HUDEP-2 (cell line): ENCODE measurements at regions not wholly inside any gene's neighbourhood (a gene's known extent, or its start where the extent isn't known, plus 50 kb on each side); places are given as distances from the start of the nearest gene placed in this dataset.
"Not testable (repeated sequence)": the region's sequence is repeated elsewhere in the genome, so short reads cannot be mapped to it uniquely, and the experiment has no call there.

ENCODE experiments used
- DNase-seq, 76 experiments: peaks; one replicate each; lab custom pipeline; 2025; ENCODE audit not compliant: unreplicated experiment in 76 of 76; lab: John Stamatoyannopoulos, UW

DNA sequence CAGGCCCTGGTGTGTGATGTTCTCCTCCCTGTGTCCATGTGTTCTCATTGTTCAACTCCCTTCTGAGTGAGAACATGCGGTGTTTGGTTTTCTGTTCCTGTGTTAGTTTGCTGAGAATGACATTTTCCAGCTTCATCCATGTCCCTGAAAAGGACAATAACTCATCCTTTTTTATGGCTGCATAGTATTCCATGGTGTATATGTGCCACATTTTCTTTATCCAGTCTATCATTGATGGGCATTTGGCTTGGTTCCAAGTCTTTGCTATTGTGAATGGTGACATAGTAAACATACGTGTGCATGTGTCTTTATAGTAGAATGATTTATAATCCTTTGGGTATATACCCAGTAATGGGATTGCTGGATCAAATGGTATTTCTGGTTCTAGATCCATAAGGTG is 964.6 kb upstream of the CITED2 start:
- DNase-seq = not testable (repeated sequence)

DNA sequence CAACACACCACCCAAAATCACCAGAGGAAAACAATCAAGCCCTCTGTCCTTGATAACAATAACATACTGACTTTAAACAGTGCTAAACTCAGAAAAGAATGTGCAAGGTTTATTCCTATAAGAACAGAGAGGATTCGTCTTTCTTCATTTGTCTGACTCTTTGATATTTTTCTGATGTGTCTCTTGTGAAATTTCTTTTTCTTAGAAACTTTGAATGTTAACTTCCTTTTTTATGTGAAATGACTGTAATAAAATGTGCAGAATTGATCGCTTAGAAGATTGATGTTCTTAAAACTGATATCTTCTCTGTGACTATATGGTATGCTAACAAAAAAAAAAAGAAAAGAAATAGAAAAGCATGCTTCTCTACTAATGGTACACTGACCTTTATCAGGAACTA is 947.4 kb upstream of the CITED2 start:
- no peak for DNase-seq

DNA sequence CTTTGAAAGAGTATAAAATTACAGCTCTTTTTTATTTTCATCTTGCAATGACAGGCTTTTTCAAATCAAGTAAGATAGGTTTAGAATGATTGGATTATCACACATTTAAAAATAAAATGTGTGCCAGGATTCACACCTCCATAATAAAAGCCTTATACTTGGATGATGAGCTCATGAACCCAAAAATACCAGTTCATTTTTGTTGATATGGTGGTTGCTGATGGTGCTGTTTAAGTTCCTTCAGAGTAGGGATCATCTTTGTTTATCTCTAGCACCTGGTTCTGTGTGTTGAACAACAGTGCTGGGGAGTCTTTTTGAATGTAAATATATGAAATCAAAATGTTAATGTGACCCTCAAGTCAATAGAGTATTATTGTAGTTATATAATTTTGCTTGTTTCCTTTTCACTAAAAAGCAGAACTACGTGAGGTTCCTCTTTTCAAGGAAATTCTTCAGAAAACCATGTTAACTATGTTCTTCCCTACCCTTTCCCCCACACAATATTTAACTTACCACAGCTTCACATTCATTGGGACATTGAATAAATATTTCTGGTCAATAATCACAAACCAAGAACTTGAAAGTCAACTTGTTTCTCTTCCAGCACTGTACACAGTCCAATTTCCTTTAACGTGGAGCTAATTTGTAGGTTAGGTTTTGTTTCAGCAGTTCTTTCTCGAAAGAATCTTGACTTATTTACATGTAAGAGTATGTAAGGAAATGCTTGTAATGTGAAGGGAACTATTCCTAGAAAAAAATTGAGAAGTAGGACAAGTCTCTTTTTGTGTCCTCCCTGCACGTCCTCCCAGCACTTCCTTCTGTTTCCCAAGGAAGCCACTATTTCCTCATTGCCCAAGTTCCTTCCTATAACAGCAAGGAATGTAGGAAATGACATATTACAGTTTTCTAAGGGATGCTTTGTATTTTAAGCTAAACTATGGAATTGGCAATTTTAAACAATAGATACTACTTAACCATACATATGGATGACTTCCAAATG is 945.9 kb upstream of the CITED2 start:
- no peak for DNase-seq

DNA sequence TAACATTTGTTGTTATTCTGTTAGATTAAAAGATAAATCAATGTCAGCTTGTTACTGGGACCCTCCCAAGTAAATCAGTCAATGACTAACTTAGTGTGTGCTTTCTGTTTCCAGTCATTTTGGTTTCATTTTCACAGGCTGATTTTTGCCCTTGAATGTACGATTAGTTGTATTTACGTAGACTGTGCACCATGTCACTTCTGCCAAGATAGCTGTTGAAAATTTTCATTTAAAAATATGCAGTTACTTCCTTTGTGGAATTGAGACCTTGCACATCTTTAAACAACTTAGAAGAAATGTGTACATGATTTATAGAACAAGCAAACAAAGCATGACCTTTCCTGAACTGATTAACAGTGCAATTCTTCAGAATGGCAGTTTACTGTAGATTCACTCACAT is 944.8 kb upstream of the CITED2 start:
- DNase-seq = no peak

DNA sequence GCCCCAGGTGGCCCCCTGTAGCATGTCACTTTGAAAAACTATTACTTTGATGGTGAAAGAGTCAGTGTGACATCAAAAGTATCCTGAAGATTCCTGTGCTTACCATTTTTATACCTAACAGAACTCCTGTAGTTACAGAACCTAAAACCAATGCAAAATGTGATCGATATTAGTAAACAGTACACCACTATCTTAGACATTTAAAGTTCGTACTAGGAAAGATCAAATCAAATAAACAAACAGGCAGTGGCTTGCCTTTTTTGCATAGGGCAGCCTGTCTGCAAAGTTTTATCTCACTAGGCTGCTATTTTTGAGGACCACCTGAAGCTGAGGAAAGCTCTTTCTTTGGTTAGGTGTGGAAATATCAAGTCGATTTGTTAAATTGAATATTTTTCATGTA is 944.0 kb upstream of the CITED2 start:
- DNase-seq = no peak

DNA sequence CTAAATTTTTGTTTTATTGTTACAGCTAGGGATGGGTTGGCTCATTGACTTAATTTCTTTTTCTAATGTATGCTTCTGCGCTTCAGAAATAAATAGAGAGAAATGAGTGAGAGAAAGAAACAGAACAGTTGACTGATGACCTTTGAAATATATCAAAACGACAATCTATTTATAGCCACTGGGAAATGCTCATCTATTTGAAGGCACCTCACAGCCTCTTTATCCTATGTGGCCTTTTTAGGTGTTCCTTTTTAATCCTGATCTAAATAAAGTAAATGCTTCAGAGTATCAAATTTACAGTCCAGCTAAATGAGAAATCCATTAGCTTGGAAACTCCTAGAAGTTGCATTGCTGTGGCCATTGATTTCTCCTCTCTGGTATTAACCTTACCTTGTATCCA is 943.5 kb upstream of the CITED2 start:
- DNase-seq = no peak

DNA sequence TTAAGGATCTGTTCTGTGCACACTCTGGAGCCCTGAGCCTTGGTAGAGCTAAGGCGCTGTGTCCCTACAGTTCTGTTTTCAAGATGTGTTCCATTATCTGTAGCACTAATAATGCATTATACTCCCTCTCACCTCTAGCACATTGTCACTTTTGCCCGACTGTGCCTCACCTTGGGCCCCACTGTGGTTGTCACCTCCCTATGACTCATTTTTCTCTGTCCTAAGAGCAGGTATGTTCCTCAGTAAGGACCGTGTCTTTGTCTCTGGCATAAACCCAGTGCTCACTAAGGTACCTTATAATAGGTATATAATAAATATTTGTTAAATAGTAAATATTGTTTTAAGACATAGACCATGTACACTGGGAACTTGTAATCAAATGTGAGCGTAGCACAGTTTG is 942.5 kb upstream of the CITED2 start:
- no peak for DNase-seq

DNA sequence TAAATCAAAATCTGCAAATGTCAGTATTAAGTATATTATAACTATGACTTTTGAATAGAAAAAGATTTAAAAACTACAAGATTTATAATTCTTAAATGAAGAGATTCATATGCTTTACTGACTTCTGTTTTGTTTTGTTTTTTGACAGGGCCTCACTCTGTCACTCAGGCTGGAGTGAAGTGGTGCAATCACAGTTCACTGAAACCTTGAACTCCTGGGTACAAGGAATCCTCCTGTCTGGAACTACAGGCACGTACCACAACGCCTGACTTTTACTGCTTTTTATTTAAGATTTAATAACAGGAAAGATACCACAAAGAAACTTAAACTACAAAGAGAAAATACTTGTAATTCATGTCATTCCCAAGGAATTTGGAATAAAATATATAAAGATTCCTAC is 940.2 kb upstream of the CITED2 start:
- DNase-seq = no peak

DNA sequence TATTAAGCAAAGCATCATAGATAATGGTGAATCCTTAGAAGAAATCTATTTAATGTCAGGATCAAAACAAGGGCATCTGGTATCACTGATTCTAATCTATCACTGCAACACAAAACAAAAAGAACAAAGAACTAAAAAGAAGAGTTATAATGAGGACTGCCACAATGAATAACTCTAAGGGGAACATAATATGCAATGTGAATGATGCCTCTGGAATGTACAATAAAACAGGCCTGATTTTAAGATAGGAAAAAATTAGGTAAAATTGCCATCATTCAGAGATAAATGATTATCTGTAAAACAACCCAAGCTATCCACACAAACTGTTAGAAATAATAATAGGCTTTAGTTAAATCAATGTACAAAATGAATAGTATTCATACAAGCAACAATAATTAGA is 936.7 kb upstream of the CITED2 start:
- DNase-seq = no peak

DNA sequence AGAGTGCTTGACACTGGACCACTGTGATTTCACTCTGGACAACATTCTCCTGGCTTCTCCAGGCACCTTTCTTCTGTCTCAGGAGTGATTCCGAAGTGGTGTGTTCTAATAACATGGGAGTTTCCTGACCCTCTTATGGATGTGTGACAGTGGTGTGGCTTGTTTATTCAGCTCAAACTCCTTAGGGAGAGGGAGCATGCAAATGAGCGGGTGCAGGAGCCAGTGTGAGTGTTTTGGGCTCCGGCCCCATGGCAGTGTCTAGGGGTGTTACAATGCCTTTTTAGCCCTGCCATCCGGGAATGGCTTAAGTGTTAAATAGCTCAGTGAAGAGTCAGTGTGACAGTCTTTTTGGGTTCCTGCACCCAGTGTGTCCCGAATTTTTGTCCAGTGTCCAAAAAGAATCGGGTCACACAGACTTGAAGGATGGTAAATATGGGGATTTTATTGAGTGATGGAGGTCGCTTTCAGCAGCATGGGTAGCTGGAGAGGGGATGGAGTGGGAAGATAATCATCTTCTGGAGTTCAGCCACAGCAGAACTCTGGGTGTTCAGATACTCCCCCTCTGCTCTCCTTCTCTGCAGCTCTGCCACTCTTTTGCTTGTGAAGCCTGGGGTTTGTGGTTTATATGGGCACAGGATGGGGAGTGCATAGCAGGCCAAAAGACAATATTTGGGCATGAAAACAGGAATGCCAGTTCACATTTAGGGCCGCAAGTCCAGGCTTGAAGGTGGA is 928.9 kb upstream of the CITED2 start:
- no peak for DNase-seq

DNA sequence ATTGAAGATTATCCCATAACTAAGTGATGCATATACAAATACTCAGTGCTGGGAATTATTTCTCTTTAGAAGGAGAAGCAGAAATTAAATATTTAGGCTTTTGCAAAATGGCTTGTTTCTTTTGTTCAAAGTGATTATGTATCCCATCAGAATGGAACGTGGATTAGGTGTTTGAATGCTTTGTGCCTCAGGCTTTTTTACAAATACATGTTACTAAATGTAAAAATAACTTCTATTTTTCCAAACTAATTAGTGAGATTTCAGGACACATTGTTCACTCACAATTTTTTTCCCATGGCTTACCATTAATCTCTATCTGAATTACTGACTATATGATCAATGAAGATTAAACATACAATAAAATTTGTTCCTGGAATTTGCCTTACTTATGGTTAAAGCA is 925.9 kb upstream of the CITED2 start:
- no peak for DNase-seq

DNA sequence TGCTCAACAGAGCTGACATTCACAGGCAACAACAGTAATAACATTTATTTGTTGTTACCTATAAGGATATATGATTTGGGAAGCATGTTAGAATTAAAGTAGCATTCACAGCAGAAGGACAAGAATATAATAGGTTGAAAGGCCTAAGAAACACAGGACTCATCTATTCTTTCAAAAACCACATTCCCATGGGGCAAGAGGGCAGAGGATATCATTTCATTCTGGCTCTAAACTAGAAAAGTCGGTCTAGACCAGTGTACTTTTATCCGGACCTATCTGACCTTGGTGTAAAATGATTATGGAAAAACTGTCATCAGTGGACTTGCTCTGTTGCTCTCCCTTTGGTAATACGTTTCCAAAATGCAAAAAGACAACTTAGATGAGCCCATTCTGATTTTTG is 914.7 kb upstream of the CITED2 start:
- no peak for DNase-seq

DNA sequence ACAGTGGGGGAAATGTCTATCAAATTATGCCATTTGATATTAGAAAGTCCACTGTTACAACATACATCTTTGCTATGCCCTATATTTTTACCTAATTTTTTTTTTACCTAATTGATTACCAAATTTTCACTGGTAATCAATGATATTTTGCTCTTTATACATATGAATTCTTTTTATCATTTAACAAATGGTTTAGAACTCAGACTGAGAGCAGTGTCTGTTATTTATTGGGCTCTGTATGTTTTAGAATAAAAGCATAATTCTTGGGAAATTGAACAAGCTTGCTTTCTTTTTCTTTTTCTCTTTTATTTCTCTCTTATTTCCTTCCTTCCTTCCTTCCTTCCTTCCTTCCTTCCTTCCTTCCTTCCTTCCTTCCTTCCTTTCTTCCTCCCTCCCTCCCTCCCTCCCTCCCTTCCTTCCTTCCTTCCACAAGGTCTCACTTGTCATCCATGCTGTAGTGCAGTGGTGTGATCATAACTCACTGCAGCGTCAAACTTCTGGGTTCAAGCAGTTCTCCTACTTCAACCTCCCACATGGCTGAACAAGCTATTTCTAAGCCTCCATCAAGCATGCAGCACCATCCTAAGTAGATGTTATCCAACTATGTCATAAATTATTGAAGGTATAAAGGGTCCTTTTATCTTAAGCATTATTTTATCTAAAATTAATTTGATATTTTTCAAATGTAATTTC is 911.7 kb upstream of the CITED2 start:
- DNase-seq = no peak

DNA sequence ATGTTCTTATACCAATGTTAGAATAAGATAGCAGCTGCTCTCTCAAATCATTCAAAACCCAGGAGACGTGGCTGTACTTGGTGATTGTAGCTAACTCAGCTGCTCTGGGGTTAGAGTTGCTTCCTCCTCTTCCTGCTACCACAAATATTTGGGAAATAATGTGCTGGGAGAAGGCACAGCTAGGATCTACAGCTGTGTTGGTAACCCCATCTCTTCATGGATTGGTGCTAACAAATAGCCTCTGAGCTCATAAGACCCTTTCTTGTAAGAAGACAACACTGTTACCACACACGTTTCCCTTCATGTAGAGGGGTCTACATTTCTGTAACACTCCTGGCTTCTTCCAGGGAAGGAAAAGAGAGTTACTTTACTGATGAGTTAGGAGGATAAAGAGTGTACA is 911.0 kb upstream of the CITED2 start:
- no peak for DNase-seq

DNA sequence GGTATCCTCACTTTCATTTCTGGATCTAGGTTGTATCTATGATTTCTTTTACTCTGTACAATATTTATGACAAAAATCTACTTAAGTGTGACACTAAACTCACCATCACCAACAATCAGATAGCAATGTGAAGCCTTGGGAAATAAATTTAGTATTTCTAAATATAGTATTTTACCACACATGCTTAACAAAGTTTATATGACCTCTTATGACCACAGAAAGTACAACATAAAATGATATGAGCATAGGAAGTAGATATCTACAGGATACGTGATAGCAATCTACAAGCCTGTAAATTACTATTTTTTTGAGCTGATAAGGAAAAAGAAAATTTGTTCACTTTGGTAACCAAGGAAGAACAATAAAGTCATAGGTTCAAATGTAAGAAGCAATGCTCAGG is 910.4 kb upstream of the CITED2 start:
- DNase-seq = no peak

DNA sequence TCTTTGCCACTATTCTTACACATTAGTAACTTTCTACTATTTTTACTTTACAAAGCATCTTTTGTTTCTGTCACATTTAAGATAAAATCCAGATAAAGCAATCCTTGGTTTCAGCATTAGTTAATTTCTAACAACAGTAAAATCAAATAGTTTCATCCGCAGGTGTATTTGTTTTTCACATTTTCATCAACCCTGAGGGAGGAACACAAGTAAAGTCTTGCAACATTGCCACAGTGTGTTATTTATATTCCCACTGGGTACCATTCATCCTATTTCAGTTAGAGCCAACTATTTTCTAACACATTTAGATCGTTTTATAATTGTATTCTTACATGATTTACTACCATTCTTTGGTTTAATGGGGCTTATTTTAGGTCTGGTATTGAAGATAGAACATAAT is 908.7 kb upstream of the CITED2 start:
- no peak for DNase-seq

DNA sequence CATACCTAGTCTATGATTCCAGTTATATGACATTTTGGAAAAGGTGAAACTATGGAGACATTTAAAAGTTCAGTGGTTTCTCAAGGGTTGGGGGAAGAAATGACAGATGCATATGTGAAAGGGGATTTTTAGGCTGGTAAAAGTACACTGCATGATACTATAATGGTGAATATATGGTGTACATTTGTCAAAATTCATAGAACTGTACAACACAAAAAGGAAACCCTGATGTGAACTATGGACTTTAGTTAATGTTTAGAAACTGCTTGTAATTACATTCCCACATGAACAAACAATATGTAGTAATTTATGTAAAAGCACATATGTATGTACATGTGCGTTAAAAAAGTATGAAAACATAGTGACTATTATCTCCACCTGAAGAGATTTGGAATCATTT is 907.3 kb upstream of the CITED2 start:
- no peak for DNase-seq

DNA sequence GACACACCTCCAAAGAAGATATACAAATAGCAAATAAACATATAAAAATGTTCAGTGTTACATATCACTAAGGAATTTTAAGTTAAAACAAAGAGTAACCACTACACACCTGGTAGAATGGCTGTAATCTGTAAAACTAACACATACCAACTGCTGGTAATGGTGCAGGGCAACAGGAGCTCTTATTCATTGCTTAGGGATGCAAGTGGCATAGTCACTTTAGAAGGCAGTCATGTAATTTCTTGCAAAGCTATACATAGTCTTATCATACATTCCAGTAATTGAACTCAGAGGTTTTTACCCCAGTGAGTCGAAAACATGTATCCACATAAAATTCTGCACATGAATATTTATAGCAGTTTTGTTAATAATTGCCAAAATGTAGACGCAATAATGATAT is 906.8 kb upstream of the CITED2 start:
- DNase-seq = no peak

DNA sequence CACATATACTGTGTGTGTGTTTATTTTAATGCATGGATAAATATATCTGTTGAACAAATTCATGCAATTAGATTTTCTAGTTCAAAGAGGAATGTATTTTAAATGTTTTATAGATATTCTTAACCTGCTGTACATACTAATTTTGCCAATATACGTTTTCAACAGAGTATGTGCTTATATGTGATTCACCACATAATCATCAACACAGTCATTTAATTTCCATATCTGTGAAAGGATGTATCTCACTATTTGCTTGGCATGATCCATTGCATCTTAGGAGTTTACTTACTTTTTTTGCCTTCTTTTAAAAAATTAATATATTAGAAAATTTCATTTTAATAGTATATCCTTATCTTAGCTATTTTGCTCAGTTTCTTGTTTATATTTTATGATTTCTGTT is 902.3 kb upstream of the CITED2 start:
- DNase-seq = no peak

DNA sequence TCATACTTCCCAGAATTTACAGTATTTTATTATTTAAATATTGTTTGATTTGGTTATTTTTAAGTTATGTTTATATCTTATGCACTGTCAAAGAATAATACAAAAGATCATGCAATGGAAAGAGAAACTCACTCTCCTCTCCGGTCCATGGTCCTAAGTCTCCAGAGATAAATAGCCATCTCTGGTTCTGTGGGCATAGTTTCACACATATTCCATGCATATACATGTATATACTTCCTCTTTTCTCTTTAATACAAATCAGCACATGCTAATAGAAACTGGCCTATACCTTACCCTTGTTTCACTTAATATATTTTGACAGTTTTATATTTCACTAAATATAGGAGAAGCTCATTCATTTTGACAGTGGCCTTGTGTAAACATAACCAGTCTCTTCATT is 901.7 kb upstream of the CITED2 start:
- DNase-seq = no peak

DNA sequence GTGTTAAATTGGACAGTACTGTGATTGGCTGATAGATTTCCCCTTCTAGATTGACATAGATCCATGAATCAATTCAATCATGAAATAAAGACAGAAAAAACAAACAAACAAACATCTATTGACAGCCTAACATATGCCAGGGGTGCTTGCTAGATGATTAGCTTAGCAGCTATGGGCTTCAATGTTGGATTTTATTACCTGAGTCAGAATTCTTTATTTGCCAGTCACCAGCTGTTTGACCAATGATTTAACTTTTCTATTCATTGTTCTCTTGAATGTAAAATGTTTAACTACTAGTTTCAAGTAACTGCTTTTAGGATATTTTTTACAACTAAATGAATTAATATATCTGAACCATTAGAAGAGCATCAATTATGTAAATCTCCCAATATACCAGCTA is 901.3 kb upstream of the CITED2 start:
- DNase-seq = no peak
